NCI-H187 treated with DMSO at 0.1 percent for 48 hours (cell line): ENCODE measurements at regions not wholly inside any gene's neighbourhood (a gene's known extent, or its start where the extent isn't known, plus 50 kb on each side); places are given as distances from the start of the nearest gene placed in this dataset.

Experiments
- DNase-seq: peaks from one replicate; lab custom pipeline; 2025; lab: John Stamatoyannopoulos, UW

DNA sequence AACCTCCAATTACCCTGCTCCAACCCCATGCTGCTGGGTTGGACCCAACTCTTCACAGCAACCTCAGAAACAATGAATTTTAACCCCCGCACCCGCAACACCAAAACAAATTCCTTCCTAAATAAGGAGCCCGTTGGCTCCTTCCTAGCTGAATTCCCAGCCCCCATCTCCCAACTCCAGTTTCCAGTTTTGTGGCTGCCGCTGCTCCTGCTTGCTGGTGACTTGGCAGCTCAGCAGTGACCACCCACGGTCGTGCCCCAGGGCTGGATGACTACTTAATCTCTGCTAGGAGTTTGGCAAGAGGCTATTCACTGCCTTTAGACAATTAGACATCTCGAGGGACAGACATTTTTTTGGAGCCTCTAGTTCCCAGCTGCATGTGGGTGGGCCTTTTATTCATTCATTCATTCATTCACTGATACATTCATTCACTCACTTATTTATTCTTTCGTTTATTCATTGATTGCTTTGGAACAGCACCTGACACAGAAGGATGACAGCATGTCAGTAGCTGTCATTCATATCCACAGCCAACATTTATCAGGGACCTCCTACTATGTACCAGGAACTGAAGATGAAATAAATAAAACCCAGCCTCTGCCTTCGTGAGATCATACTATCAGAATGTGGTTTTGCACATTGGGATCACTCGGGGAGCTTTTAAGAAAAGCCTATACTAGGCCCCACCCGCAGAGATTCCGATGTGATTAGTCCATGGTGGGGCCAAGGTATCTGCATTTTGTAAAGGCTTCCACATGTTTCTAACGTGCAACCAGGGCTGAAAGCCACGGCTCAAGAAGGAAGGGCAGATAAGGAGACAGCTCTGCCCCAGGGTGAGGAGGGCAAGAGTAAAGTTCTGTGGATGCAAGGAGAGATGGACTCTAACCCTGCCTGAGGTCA lies 256.5 kb downstream of the SHQ1 start:
- no peak for DNase-seq

DNA sequence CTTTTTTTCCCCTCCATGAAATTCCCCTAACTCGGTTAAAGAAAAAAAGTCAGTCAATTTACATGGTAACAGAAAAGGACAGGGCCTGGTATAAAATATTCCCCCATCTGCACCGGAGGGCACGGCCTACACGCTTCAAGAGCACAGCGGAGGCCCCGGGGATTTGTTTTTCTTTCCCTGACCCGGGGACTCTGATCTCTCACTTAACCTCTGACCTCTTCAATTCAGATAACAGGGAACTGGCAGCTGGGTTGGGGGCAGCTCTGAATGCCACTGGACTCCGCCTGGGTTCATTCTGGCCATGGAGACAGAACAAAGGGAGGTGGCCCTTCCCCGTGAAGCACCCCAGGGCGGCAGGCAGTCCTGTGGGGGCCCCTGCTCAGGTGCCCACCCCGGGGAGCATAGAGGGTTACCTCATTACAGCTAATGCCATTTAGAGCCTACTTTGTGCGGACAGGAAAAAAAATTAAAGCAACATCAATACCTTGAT lies 257.5 kb downstream of the SHQ1 start:
- DNase-seq = no peak

DNA sequence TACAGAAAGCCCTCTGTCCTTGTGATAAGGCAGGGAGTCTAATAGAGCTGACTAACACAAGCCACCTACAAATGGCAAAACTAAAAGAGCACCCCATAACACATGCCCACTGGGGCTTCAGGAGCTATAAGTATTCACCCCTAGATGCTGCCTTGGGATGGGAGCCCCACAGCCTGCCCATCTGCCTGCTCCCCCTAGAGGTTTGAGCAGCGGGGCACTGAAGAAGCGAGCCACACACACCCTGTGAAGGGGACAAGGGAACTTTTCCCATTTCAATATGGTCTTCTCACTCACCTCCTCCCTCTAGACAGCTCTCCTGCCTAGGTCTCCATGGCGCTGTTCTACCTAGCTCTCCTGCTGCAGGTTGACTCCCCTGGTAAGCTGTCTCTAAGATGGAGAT lies 261.0 kb downstream of the SHQ1 start:
- DNase-seq = no peak

DNA sequence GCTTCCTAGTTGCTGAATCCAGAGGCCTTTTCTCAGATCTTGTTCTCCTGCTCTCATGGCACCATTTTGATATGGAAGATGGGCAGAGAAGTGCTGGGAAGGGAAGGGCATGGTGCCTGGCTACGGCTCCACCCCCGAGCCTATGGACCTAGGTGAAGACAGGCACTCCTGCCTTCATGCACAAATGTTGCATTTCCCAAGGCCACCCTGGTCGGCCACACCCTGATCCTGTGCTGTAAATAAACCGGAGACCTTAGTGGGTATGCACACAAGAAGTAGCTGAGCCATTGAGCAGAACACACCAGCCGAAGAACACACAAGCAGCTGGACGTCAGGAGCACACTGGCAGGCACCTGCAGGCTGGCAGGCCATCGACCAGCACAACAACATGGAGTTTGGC lies 261.6 kb downstream of the SHQ1 start:
- no peak for DNase-seq

DNA sequence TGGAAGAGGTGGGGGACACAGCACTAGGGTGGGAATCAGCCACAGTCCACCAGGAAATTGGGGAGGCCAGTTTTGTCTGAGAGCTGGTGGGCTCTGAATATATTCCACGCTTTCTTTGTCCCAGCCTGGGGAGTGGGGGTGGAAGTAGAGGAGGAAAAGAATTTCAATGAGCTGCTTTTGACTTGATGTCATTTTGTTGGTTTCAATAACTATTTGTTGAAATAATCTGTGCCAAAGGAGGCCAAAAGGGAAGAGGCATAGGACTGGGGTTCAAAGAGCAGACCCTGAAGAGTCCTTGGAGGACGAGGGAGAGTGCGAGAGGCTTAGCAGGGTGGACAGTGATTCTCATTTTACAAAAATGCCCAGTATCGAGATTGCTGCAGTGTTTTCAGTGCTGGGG lies 262.3 kb downstream of the SHQ1 start:
- no peak for DNase-seq

DNA sequence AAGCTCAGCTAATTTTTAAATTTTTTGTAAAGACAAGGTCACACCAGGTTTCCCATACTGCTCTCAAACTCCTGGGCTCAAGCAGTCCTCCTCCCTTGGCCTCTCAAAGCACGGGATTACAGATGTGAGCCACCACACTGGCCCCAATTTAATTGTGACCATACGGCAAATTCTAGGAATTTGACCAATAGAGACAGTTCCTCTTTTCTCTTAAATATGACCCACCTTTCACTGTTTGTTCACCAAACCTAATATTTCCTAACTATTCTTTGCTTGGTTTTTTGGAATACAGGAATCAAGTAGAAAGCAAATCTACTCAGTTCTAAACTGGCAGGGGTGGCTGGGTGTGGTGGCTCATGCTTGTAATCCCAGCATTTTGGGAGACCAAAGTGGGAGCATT lies 264.0 kb downstream of the SHQ1 start:
- DNase-seq = no peak

DNA sequence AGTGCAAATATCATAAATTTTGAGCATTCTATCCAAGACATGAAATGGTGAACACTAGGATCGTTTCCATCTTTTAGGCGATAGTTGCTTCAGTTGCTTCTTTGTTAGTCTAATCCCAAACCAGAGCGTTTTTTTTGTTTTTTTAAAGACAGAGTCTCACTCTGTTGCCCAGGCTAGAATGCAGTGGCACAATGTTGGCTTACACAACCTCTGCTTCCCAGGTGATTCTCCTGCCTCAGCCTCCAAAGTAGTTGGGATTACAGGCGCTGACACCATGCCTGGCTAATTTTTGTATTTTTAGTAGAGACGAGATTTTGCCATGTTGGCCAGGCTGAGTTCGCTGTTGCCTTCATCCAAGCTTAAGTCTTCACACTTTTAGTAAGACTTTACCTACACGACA lies 265.3 kb downstream of the SHQ1 start:
- no peak for DNase-seq

DNA sequence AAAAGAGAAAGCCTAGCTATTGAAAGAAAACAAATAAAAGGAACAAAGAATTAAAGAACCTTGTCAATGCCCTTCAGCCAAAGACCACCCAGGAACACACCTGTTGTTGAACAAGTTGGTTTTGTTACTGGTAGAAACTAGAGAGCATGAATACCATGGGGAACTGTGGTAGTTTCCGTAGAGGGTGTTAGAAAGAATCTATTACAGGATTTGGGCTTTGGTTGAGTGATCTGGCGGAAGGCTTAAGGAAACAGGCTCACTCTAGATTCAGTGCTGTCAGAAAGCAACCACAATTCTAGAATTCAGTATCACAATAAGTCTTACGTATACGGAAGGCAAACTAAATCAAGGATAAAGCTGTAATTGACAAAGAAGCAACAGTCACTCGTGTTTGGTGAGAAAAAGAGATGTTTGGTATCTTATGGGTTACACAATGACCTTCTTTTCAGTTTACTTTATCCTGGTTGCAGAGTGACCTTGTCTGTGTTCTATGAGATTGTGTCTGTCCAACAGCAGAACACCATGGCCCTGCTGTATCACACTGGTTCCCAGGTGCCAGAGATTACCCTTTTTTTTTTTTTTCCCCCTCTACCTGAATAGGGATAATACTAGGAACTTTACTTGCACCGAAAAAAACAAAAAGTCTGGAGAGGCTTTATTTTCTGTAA lies 265.9 kb downstream of the SHQ1 start:
- DNase-seq = no peak

DNA sequence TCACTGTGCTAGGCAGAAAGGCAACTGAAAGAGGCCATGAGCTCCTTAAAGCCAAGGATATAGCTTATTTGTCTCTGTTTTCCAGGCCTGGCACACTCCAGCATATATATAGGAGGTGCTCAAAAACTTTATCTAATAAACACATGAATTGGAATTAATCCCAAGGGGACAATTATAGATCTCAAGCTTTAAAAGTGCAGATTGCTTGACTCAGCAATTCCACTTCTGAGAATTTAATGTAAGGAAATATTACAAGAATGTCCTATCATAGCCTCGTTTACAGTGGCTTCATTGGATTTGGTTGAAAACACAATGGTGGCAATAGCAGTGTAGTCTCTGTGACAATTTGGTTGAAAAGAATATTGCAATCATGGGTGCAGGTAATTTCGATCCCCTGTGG lies 267.3 kb downstream of the SHQ1 start:
- no peak for DNase-seq

DNA sequence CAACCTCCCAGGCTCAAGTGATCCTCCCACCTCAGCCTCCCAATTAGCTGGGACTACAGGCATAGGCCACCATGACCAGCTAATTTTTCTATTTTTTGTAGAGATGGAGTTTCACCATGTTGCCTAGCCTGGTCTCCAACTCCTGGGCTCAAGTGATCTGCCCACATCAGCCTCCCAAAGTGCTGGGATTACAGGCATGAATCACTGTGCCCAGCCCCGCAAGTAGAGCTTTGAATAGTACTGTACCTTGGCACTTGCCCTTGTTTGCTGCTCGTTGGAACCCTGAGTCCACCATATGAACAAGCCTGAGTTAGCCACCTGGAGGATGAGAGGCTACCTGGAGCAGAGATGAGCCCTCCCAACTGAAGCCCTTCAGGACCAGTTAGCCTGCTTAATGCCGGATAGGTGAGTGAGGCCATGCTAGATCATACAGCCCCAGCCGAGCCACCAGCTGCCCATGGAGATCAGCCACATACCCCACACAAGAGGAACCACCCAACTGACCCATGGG lies 267.9 kb downstream of the SHQ1 start:
- no peak for DNase-seq

DNA sequence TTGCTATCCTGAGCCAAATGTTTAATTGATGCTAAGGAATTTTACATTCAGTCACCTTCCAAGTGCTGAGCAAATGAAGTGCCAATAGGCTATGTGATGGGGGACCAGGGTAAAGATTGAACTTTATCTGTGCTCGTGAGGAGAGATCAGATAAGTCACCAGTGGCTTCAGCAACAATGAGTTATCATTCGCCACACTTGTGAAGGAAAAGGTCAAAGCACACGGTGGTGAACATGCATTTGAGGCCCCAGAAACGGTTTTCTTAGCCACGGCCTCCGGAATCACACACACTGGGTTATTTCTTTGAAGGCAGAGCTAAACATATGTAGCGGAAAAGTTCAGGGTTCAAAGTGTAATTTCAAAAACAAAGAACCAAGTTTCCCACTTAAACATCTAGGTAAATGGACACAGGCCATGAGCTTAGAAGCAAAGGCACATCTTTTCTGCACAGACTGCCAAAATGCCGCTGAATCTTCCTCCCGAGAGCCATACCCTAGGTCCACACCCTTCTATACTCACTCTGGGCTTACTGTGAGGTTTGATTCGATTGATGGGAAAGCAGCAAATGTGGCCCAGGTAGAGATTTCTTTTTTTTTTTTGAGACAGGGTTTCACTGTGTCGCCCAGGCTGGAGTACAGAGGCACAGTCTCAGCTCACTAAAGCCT lies 268.5 kb downstream of the SHQ1 start:
- DNase-seq = no peak

DNA sequence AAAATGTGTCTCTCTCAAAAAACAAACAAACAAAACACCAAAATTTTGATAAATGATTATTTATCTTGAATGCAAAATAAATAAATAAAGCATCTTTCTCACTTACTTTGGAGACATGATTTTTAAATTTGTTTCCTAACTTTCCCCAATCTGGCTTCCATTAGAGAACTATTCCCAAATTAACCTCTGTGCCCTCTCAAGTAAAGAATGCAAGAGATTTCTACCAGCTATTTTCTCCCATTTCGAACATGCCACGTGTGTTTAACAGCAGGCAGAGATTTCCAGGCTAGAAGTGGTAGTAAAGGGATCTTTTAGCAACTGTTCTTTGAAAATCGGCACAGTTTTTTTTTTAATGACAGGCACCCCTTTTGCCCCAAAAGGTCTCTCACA lies 269.1 kb downstream of the SHQ1 start:
- DNase-seq = no peak

DNA sequence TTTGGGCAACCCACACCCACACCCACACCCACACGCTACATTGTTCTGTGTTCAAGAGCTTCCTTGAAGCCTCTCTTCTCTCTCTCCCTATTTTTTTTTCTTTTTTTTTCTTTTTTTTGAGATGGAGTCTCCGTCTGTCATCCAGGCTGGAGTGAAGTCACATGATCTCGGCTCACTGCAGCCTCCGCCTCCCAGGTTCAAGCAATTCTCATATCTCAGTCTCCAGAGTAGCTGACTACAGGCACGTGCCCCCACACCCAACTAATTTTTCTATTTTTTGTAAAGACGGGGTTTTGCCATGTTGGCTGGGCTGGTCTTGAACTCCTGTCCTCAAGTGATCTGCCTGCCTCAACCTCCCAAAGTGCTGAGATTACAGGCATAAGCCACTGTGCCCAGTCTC lies 271.1 kb downstream of the SHQ1 start:
- DNase-seq = no peak

DNA sequence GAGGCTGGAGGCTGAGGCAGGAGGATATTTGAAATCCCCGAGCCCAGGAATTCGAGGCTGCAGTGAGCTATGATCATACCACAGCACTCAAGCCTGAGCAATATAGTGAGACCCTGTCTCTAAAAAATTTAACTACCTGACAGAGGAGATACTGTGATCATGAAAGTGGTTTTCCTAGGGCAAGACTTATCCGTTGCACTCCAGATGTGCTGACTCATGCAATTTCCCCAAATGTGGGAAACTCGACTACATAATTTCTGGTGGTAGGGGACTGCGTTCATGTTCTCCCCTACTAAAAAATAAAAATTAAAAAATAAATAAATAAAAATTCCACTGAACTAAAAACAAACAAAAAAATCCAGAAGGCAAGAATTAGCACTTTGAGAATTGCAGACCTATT lies 271.7 kb downstream of the SHQ1 start:
- no peak for DNase-seq

DNA sequence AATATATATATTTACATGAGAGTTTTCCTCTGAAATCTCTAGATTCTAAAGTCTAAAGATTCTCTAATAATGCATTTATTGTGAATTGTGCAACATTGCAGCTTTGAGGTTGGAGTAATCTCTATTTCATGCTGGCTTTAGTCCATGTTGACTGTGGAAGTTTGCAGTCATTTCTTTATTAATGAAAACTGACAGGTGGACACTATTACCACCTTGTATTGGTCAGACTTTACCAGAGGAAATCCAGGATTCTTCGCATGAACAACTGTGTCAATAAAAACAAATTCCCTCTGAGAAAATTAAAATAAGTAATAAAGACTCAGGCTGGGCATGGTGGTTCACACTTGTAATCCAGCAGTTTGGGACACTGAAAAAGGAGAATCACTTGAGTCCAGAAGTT lies 274.1 kb downstream of the SHQ1 start:
- no peak for DNase-seq

DNA sequence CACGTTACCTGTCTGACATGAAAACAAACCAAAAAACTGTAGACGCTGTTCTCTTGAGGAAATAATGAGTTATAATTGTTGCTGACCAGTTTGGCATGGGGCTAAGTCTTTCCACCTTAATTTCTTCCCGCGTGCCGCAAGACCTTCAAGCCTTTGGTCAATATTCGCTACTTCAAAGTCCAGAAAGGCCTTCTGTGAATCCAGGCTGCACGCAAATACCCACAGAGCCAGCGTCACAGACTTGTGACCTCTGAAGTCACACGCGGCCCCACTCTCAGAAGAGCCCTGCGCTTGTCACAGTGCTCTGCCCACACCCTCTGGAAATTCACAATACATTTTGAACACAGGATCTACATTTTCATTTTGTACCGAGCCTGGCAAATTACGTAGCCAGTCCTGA lies 275.2 kb downstream of the SHQ1 start:
- DNase-seq = no peak

DNA sequence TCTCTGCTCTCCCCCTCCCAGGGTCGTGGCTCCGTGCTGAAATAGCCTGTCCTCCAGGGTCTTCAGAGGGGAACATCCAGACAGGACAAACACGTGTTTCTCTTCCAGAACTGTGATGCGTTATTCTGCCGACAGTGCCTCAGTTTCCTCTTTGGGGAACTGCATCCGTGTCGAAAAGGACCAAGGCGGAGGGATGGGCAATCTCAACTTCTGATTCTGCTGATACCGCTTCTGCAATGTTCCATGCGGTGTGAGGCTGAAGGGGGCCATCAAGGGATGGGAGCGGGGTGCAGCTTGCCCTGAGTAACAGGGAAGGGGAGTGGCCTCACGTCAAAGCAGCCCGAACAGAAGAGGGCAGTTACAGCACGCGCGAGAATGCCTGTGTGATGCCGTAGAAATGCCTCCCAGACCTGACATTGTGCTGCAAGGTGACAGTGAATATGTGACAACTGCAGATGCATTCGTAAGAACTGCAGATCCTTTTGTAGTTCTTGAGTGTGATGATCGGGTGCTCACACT lies 275.7 kb downstream of the SHQ1 start:
- DNase-seq = no peak

DNA sequence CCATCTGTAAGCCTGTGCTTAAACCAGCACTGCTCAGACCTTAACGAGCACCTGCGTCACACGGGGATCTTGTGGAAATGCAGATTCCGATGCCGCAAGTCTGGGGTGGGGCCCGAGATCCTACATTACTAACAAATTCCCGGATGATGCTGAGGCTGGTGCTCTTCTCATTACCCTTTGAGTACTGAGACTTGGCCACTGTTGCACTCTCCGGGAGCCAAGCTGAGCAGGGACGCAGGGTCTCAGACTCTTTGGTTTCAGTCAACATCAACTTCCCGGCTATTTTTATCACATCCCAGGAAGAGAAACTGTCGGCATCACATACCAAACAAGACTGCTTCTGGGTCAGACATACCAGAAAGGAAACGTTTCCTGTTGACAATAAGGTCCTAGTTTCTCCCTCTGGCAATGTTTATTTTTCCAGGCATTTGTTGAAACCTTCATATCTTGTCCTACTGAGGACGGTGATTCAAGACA lies 276.6 kb downstream of the SHQ1 start:
- no peak for DNase-seq

DNA sequence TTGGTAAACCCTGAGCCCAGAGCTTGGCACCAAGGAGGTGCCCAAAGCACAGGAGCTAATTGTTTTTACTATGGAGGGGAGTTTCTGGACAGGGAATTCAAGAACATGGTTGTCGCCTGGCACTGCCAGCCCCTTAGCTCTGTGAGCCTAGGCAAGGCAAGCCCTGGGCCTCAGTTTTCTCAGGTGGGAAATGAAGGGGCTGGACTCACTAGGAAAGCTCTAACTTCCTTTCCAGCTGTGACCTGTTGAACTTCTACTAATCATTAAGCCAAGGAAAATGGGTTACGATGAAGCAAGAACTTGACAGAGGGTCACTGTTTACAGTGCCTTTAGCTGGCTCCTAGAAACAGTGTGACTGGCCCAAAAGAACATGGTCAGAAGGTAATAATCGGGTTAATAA lies 277.2 kb downstream of the SHQ1 start:
- DNase-seq = no peak

DNA sequence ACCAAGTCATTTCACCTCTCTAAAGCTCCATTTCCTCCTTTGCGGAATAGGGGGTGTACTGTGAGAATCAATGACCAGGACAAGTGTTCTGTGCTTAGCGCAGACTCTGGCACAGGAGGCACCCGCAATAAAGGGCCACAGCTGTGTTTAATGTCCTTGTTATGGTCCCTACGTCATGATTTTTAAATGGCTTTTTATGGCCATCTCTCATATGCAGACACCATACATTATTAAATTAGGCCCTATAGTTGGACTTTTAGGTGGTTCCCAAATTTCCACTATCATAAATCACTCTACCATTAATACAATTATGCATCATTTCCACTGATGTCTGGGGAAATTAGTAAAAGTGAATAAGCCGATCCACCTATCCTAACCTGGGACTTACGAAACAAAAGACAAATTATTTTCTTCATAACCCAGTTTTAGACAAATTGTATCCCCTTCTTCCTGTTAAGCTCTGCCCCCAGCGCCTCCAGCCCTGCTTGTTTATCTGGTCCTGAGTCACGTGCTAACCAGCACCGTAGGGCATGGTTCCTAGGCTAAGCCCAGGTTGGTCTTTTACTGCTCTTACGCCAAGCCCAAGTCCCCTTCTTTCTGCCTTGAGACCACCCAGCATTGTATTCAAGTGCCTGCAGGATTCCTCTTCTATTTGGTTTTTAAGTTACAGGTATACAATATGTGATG lies 278.3 kb downstream of the SHQ1 start:
- no peak for DNase-seq

DNA sequence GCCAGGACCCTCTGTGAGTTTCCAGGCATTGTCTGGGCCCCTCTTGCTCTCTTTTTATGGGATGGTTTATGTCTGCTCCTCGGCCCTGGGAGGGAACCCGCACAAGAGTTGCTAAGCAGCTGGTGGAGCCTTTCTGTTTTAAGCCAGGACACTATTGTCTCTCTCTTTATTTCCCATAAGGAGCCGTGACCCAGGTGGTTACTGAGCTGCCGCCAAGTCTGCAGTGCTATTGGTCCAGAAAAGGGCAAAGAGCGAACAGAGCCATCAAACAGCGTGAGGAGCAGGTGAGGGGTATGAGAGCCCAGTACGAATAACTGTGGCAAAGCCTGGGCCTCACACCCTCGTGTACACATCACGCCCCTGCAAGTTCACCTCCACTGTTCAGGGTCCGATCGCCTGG lies 280.2 kb downstream of the SHQ1 start:
- no peak for DNase-seq

DNA sequence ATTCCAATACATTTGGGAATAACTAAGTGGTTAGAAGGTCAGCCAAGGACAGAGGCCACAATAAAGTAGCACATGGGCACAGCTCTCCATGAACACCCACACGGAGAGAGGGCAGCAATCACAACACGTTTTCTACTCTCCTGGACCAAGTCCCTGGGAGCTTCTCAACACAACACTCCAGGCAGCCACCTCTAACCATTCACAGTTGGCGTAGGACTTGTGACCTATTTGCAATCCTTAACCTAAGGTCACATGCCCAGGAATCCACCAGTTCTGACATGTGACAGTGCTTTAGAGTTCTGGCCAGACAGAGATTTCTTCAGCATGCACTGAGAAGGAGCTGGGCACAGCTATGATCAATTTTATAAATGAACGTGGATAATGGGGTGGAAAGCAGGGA lies 280.8 kb downstream of the SHQ1 start:
- no peak for DNase-seq
